ENCODE measurements at regions not wholly inside any gene's neighbourhood (a gene's known extent, or its start where the extent isn't known, plus 50 kb on each side); places are given as distances from the start of the nearest gene placed in this dataset.

- TF ChIP-seq, protein P1, sequence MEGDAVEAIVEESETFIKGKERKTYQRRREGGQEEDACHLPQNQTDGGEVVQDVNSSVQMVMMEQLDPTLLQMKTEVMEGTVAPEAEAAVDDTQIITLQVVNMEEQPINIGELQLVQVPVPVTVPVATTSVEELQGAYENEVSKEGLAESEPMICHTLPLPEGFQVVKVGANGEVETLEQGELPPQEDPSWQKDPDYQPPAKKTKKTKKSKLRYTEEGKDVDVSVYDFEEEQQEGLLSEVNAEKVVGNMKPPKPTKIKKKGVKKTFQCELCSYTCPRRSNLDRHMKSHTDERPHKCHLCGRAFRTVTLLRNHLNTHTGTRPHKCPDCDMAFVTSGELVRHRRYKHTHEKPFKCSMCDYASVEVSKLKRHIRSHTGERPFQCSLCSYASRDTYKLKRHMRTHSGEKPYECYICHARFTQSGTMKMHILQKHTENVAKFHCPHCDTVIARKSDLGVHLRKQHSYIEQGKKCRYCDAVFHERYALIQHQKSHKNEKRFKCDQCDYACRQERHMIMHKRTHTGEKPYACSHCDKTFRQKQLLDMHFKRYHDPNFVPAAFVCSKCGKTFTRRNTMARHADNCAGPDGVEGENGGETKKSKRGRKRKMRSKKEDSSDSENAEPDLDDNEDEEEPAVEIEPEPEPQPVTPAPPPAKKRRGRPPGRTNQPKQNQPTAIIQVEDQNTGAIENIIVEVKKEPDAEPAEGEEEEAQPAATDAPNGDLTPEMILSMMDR (IDR thresholded peaks at IDR 0.05) = no peak
- intact Hi-C loops (cut with DNase I) = no loop called here
- H3K4me3 ChIP-seq = no peak overlapping the region
- no peaks in the 10 kb centered on the region for H3K27me3 ChIP-seq
- H3K9me3 ChIP-seq = no peaks in the 10 kb centered on the region
- H3K36me3 ChIP-seq (replicated peaks in 1 of 2; ENCODE audit: insufficient read depth in 1 of 2, low read depth in 2 of 2) = no peaks in the 10 kb centered on the region
- no peak for DNase-seq
- WGBS, 2 donors = 38 to 44% methylated on average over 1 of the region's 1 CpG
- H3K4me1 ChIP-seq = no peaks in the 10 kb centered on the region
- H3K27ac ChIP-seq = no peak overlapping the region
- ATAC-seq = no peak
These were observed 665.1 kb downstream of the RNF144B start for GRCh38 chr6:19052219-19052618.

DNA sequence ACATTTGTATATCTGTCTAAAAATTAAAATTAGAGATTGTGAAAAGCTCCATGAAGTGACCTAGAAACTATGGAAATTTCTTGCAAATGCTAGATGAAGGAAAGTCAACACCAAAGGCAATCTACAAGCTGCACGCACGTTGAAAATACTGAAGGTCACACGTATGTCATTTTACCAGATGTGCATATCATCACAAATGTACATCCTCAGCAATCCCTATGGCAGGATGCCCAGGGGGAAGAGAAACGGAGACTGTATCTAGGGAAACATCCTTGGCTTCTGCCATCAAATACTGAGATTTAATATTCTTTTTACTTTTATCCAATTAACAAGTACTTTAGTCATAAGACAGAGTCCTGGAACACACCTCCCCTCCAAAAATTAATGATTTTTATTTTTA lies 672.0 kb downstream of the RNF144B start:
- H3K36me3 ChIP-seq (replicated peaks in 1 of 2; ENCODE audit: insufficient read depth in 1 of 2, low read depth in 2 of 2) = no peaks in the 10 kb centered on the region
- no peak overlapping the region for H3K27ac ChIP-seq
- TF ChIP-seq POLR2A (IDR thresholded peaks at IDR 0.05) = no peak
- TF ChIP-seq, protein P1 (IDR thresholded peaks at IDR 0.05) = no peak
- no peaks in the 10 kb centered on the region for H3K4me1 ChIP-seq
- H3K4me3 ChIP-seq = no peak overlapping the region
- 36 to 47% methylated on average over 4 of the region's 4 CpGs for WGBS, 2 donors
- H3K9me3 ChIP-seq = no peaks in the 10 kb centered on the region
- H3K27me3 ChIP-seq = no peaks in the 10 kb centered on the region
- DNase-seq (no peak), ATAC-seq (no peak)
- intact Hi-C loops (cut with DNase I) = no loop called here

DNA sequence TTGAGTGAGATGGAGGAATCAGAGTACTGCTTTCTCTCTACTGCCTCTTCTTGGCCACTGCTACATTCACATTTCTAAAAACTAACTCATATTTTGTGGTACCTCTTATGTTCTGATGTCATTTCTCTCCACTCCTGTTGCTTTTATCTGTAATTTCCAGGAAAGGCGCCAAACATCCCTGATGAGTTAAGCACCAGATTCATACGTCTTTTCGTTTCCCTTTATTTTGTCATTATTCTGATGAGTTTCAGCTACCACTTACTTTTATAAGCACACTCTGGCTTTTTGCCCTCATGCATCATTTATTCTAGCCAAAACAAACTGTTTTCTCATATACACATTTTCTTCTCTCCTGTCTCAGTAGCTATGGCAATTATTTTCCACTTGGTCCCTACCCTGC lies 680.0 kb downstream of the RNF144B start:
- Histone ChIP-seq H3K27ac (no peak overlapping the region), H3K9me3 (no peaks in the 10 kb centered on the region), H3K4me3 (no peak overlapping the region), H3K36me3 (replicated peaks in 1 of 2; ENCODE audit: insufficient read depth in 1 of 2, low read depth in 2 of 2) (no peaks in the 10 kb centered on the region), H3K4me1 (no peaks in the 10 kb centered on the region), H3K27me3 (no peaks in the 10 kb centered on the region)
- DNase-seq (no peak), ATAC-seq (no peak)
- WGBS, 2 donors = 81 to 82% methylated on average over 3 of the region's 3 CpGs
- TF ChIP-seq, protein P1 (IDR thresholded peaks at IDR 0.05) = no peak
- intact Hi-C loops (cut with DNase I) = no loop called here

DNA sequence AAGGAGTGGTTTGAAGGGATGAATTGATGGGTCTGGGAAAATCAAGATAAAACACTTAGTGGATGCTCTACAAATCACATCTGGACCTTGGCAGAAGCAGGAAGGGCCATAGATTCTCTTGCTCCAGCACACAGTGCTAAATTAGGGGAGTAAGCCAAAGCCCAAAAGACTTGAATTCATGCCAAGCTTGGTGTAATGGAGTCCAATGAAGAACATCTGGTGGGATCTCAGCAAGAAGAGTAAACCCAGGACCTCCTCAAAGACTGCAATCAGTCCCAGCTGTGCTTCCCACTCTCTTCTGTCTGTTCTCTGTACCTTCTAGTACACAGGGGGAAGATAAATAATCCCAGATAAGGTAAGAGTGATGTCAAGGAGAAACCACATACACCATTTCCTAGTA lies 683.4 kb downstream of the RNF144B start:
- DNase-seq = no peak
- intact Hi-C loops (cut with DNase I) = no loop called here

DNA sequence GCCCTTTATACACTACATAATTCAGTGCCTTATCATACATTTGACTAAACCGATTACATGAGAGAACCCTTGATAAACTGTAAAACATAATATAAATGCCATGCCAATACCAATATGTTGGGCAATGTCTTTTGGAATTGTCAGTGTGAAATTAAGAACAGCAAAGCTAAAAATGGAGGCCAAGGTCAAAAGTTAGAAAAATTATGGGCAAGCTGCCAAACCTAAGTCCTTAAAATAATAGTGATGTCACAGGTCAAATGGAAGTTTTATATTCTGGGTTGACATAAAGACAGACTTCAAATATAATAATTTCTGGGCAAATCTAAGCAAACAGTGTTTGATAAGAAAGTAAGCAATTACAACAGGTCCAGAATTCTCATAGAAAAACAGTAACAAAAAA lies 696.7 kb downstream of the RNF144B start:
- Histone ChIP-seq H3K27ac (no peak overlapping the region), H3K9me3 (no peaks in the 10 kb centered on the region), H3K36me3 (replicated peaks in 1 of 2; ENCODE audit: insufficient read depth in 1 of 2, low read depth in 2 of 2) (no peaks in the 10 kb centered on the region), H3K27me3 (no peaks in the 10 kb centered on the region), H3K4me1 (no peaks in the 10 kb centered on the region), H3K4me3 (no peak overlapping the region)
- 23 to 32% methylated on average over 1 of the region's 1 CpG for WGBS, 2 donors
- no peak for ATAC-seq
- TF ChIP-seq POLR2A (IDR thresholded peaks at IDR 0.05) = no peak
- TF ChIP-seq, protein P1 (IDR thresholded peaks at IDR 0.05) = no peak
- intact Hi-C loops (cut with DNase I) = no loop called here
- DNase-seq = no peak

More for the DNA sequence above, 683.4 kb downstream of the RNF144B start:
- H3K4me3 ChIP-seq = no peak overlapping the region
- no peaks in the 10 kb centered on the region for H3K27me3 ChIP-seq
- ATAC-seq = no peak
- no peaks in the 10 kb centered on the region for H3K9me3 ChIP-seq
- TF ChIP-seq POLR2A (IDR thresholded peaks at IDR 0.05) = no peak
- TF ChIP-seq, protein P1 (IDR thresholded peaks at IDR 0.05) = no peak
- H3K4me1 ChIP-seq = no peaks in the 10 kb centered on the region
- no peaks in the 10 kb centered on the region for H3K36me3 ChIP-seq (replicated peaks in 1 of 2; ENCODE audit: insufficient read depth in 1 of 2, low read depth in 2 of 2)
- no peak overlapping the region for H3K27ac ChIP-seq
